ENCODE measurements at regions not wholly inside any gene's neighbourhood (a gene's known extent, or its start where the extent isn't known, plus 50 kb on each side); places are given as distances from the start of the nearest gene placed in this dataset.

DNA sequence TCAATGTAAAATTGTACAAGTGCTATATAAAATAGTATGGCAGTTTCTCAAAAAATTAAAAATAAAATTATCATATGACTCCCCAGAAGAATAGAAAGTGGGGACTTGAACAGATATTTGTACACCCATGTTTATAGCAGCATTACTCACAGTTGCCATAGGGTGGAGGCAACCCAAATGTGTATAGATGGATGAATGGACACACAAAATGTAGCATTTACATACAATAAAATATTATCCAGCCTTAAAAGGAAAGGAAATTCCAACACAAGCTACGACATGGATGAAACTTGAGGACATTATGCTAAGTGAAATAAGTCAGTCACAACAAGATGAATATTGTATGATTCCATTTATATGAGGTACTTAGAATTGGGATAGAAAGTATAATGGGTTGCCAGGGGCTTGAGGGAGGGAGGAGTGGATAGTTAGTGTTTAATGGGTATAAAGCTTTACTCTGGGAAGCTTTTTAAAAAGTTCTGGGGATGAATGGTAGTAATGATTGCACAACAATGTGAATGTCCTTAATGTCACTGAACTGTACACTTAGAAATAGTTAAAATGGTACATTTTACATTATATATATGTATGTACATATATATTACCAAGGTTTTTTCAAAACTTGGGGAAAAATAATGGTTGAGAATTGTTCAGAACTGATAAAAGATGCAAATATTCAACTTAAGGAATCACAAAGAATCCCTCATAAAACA is 53.0 kb upstream of the ADORA3 start:
- H3K27me3 ChIP-seq (ENCODE audit: control insufficient read depth, insufficient read depth, low read length), result no peaks in the 10 kb centered on the region
- WGBS (ENCODE audit: insufficient coverage, low lambda C conversion rate), result 71% methylated on average over 1 of the region's 1 CpG
- no peak overlapping the region for H3K4me3 ChIP-seq (ENCODE audit: low read length)
- DNase-seq, result no peak
- H3K9me3 ChIP-seq (ENCODE audit: control insufficient read depth, low read depth, low read length), result no peaks in the 10 kb centered on the region
- H3K4me1 ChIP-seq (ENCODE audit: control insufficient read depth, insufficient read depth, low read length), result peaks cover 17% of the 10 kb centered on the region
- no peaks in the 10 kb centered on the region for H3K36me3 ChIP-seq (ENCODE audit: control insufficient read depth, insufficient read depth, low read length)
- H3K27ac ChIP-seq (ENCODE audit: low read length), result no peak overlapping the region

DNA sequence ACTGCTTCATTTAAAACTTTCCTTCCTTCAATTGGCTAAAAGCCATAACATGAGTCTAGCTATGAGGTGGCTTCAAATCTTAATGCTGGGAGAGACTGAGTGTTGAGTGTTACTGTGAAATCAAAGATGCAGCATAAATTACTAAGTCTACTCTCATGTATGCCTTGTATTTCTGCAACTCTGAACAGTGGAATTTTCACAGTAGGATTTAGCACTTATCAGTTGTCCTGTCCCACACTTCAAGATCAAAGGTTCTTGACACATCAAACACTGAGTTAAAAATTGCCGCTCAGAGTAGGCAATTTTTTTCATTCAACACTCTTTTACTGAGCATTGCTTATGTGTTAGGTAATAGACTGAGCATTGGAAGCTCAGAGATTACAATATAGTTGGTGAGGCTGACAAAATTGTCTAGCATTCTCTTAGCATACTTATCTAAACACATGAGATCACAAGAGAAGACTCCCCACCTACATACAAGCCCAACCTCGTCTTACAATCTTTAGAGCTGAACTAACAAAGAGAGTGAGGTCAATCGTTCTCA is 56.4 kb upstream of the ADORA3 start:
- DNase-seq, result peak; percentile 44 to 67
- peaks cover 9% of the 10 kb centered on the region for H3K4me1 ChIP-seq (ENCODE audit: control insufficient read depth, insufficient read depth, low read length)
- H3K4me3 ChIP-seq (ENCODE audit: low read length), result no peak overlapping the region
- no peaks in the 10 kb centered on the region for H3K27me3 ChIP-seq (ENCODE audit: control insufficient read depth, insufficient read depth, low read length)
- H3K36me3 ChIP-seq (ENCODE audit: control insufficient read depth, insufficient read depth, low read length), result no peaks in the 10 kb centered on the region
- peak overlapping the region; percentile 21 for H3K27ac ChIP-seq (ENCODE audit: low read length)
- 17% methylated on average over 1 of the region's 3 CpGs for WGBS (ENCODE audit: insufficient coverage, low lambda C conversion rate)
- no peaks in the 10 kb centered on the region for H3K9me3 ChIP-seq (ENCODE audit: control insufficient read depth, low read depth, low read length)

DNA sequence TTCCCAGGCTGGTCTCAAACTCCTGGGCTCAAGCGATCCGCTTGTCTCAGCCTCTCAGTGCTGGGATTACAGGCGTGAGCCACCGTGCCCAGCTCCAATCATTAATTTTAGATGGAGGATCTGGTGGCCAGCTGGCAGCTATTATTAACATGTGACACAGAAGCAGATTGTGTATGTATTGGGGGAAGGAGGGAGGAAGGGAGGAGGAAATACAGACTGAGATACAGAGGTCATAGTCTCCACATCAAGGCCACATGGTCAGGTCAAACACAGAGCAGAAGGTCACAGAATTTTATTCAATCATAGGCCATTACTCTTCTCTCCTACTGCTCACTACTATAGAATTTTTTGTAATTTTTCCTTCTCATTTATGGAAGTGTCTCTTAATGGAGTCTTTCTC is 57.9 kb upstream of the ADORA3 start:
- DNase-seq, result peak in 1 of 2 donors; percentile 32
- 80% methylated on average over 2 of the region's 4 CpGs for WGBS (ENCODE audit: insufficient coverage, low lambda C conversion rate)

DNA sequence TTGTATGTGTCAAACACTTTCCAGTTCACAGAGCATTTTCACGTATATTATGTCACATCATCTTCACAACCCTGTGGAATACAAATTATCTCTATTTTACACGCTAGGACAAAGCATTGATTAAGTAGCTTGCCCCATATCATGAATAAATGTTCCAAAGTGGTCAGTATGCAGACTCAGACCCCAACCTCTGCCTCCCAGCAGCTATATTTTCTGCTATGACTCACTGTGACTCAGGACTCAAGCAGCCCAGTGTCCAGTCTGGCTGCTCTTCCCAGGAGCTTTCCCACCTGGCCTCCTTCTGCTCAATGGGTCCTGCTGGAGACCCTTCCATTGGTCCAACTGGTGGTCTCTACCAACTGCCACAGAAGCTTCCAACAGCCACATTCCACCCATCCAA is 56.0 kb upstream of the RAP1A start:
- no peak for DNase-seq
- no CpG with 5 or more reads among the region's 2 CpGs for WGBS (ENCODE audit: insufficient coverage, low lambda C conversion rate)
- H3K4me3 ChIP-seq (ENCODE audit: low read length), result no peak overlapping the region
- H3K27me3 ChIP-seq (ENCODE audit: control insufficient read depth, insufficient read depth, low read length), result no peaks in the 10 kb centered on the region
- peaks cover 14% of the 10 kb centered on the region for H3K4me1 ChIP-seq (ENCODE audit: control insufficient read depth, insufficient read depth, low read length)
- no peaks in the 10 kb centered on the region for H3K9me3 ChIP-seq (ENCODE audit: control insufficient read depth, low read depth, low read length)
- H3K27ac ChIP-seq (ENCODE audit: low read length), result no peak overlapping the region
- no peaks in the 10 kb centered on the region for H3K36me3 ChIP-seq (ENCODE audit: control insufficient read depth, insufficient read depth, low read length)

More for the DNA sequence above, 57.9 kb upstream of the ADORA3 start:
- Histone ChIP-seq H3K4me3 (ENCODE audit: low read length) (no peak overlapping the region), H3K4me1 (ENCODE audit: control insufficient read depth, insufficient read depth, low read length) (peaks cover 13% of the 10 kb centered on the region), H3K27me3 (ENCODE audit: control insufficient read depth, insufficient read depth, low read length) (no peaks in the 10 kb centered on the region), H3K9me3 (ENCODE audit: control insufficient read depth, low read depth, low read length) (no peaks in the 10 kb centered on the region), H3K36me3 (ENCODE audit: control insufficient read depth, insufficient read depth, low read length) (no peaks in the 10 kb centered on the region), H3K27ac (ENCODE audit: low read length) (no peak overlapping the region)

GRCh38 chr1:111565079-111565478 is 54.5 kb upstream of the RAP1A start:
- peaks cover 10% of the 10 kb centered on the region for H3K4me1 ChIP-seq (ENCODE audit: control insufficient read depth, insufficient read depth, low read length)
- no peak overlapping the region for H3K4me3 ChIP-seq (ENCODE audit: low read length)
- DNase-seq, result no peak
- H3K27me3 ChIP-seq (ENCODE audit: control insufficient read depth, insufficient read depth, low read length), result no peaks in the 10 kb centered on the region
- H3K9me3 ChIP-seq (ENCODE audit: control insufficient read depth, low read depth, low read length), result no peaks in the 10 kb centered on the region
- no peak overlapping the region for H3K27ac ChIP-seq (ENCODE audit: low read length)
- no CpG with 5 or more reads among the region's 2 CpGs for WGBS (ENCODE audit: insufficient coverage, low lambda C conversion rate)
- H3K36me3 ChIP-seq (ENCODE audit: control insufficient read depth, insufficient read depth, low read length), result no peaks in the 10 kb centered on the region

GRCh38 chr1:111565968-111566367 is 53.6 kb upstream of the RAP1A start:
- DNase-seq, result peak; percentile 83 to 92
- Histone ChIP-seq H3K4me1 (ENCODE audit: control insufficient read depth, insufficient read depth, low read length) (peaks cover 10% of the 10 kb centered on the region), H3K36me3 (ENCODE audit: control insufficient read depth, insufficient read depth, low read length) (no peaks in the 10 kb centered on the region), H3K27me3 (ENCODE audit: control insufficient read depth, insufficient read depth, low read length) (no peaks in the 10 kb centered on the region), H3K4me3 (ENCODE audit: low read length) (no peak overlapping the region), H3K9me3 (ENCODE audit: control insufficient read depth, low read depth, low read length) (no peaks in the 10 kb centered on the region), H3K27ac (ENCODE audit: low read length) (peak overlapping the region; percentile 66)
- WGBS (ENCODE audit: insufficient coverage, low lambda C conversion rate), result 67% methylated on average over 1 of the region's 5 CpGs

DNA sequence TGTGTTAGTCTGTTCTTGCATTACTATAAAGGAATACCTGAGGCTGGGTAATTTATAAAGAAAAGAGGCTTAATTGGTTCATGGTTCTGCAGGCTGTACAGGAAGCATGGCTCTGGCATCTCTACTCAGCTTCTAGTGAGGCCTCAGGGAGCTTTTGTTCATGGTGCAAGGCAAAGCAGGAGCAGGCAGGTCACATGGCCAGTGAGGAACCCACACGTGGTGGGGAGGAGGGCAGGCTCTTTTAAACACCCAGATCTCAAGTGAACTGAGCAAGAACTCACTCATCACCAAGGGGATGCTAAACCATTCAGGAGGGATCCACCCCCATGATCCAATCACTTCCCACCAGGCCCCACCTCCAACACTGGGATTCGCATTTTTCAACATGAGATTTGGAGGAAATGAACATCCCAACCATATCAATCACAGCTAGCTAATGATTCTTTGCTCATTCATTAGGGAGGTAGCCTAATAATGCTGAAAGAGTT is 51.4 kb upstream of the RAP1A start:
- WGBS (ENCODE audit: insufficient coverage, low lambda C conversion rate), result no CpG with 5 or more reads among the region's 2 CpGs
- Histone ChIP-seq H3K9me3 (ENCODE audit: control insufficient read depth, low read depth, low read length) (no peaks in the 10 kb centered on the region), H3K4me3 (ENCODE audit: low read length) (no peak overlapping the region), H3K36me3 (ENCODE audit: control insufficient read depth, insufficient read depth, low read length) (no peaks in the 10 kb centered on the region), H3K27ac (ENCODE audit: low read length) (no peak overlapping the region), H3K4me1 (ENCODE audit: control insufficient read depth, insufficient read depth, low read length) (peaks cover 6% of the 10 kb centered on the region), H3K27me3 (ENCODE audit: control insufficient read depth, insufficient read depth, low read length) (no peaks in the 10 kb centered on the region)
- DNase-seq, result no peak

Data from large intestine (tissue), 3 donors.